WI38 (cell line): ENCODE measurements at regions not wholly inside any gene's neighbourhood (a gene's known extent, or its start where the extent isn't known, plus 50 kb on each side); places are given as distances from the start of the nearest gene placed in this dataset.
"Not testable (repeated sequence)": the region's sequence is repeated elsewhere in the genome, so short reads cannot be mapped to it uniquely, and the experiment has no call there.

Source experiments
- H3K4me3 ChIP-seq: 2 replicates; pipeline ENCODE4 v1.5.1; 2011; ENCODE audit warnings: low read depth, mild to moderate bottlenecking, control low read depth, low read length
- CTCF ChIP-seq: IDR thresholded peaks from 2 replicates; pipeline ENCODE4 v1.5.1; 2012; ENCODE audit warnings: low read depth, mild to moderate bottlenecking, control low read depth, low read length

GRCh38 chr21:28688381-28688780, 304.3 kb downstream of the LTN1 start:
- H3K4me3 ChIP-seq = no peak overlapping the region
- TF ChIP-seq CTCF = no peak

DNA sequence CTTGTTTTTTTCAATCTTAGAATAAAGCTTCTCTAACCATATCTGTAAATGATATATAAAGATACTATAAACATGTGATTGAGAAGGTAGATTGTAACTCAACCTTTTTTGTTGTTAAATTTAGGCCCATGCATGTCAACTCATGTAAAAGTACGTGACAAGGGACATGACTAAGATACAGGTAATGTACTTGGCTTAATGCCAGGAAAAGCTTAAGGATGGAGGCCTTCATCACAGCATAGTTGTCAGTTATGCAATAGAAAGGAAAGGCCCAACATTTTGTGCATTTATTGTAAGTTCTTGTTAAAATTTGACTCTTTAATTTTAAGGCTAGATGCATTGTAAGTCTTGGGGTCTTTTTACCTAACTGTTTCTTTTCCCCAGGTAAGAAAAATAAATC, 305.1 kb downstream of the LTN1 start:
- no peak overlapping the region for H3K4me3 ChIP-seq
- TF ChIP-seq CTCF = no peak

DNA sequence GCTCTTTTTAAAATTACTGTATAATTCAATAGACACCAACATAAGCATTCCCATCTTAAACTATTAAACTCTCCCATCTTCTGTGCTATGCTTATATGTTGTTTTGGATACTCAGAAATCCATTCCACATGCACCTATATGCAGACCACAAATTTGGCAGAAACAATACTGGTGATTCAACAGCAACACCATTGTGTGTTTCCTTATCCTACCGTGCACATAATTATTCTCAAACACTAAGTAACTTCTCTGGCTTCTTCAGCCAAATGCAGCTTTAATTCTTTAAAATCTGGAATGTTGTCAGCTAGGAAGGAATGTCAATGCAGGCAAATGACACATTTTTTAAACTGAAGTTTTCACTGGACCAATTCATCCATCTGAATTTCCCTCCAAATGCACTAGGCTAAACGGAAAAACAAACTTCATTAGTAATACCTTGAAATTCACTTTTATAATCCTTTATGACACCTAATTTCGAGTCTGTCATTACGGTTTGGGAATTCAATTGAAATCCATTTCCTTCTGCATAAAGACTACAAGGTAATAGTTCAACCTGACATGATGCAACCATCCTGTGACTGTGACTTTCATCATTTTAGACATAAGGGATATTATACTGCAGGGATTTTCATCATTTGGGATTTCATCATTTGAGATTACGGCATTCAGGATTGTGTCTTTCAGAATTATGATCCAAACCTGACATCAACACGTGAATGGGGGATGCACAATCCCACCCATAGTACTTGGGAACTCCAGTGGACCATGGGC, 308.5 kb downstream of the LTN1 start:
- no peak overlapping the region for H3K4me3 ChIP-seq
- no peak for TF ChIP-seq CTCF

- H3K4me3 ChIP-seq = not testable (repeated sequence)
Observed at GRCh38 chr21:28682884-28683283, 309.8 kb downstream of the LTN1 start.

- H3K4me3 ChIP-seq = not testable (repeated sequence)
Observed at GRCh38 chr21:28677096-28677495, 315.6 kb downstream of the LTN1 start.

DNA sequence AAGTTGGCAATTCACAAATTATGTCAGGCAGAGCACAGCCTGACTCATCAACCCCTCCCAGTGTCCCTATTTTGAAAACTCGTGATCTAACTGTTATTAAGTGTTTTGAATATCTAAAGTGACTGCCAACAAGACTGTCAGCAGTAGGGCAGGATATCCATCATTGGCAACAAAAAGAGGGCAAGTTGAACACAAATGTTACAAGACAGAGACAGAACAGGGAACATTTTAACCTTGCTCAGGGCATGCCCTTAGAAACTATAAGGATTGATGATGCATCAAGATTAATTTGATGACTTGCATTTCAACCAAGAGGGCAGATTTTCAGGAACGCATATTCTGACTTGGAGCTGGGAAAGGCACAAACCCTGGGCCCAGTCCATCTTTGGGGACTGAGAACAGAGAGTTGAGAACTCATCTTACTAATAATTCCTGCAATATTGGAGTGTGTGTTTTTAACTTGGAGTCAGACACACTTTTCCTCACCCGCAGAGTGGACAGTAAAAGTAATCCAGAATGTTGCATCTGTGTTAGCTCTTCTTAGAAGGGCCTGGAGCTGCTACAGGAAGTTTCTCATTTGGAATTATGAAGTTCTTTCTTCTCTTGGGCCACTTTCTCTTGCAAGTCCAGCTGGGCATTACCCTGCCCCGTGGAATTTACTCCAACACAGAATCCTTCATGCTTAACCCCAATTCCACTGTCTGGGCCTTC, 317.2 kb downstream of the LTN1 start:
- no peak for TF ChIP-seq CTCF
- H3K4me3 ChIP-seq = no peak overlapping the region

- no peak overlapping the region for H3K4me3 ChIP-seq
- no peak for TF ChIP-seq CTCF
Observed at GRCh38 chr21:28674763-28675162, 317.9 kb downstream of the LTN1 start.

- TF ChIP-seq CTCF = no peak
- no peak overlapping the region for H3K4me3 ChIP-seq
Observed at GRCh38 chr21:28671549-28672195, 321.0 kb downstream of the LTN1 start.
